SHP77 treated with DMSO at 0.1 percent for 48 hours (cell line): ENCODE measurements at regions not wholly inside any gene's neighbourhood (a gene's known extent, or its start where the extent isn't known, plus 50 kb on each side); places are given as distances from the start of the nearest gene placed in this dataset.

Experiments
- DNase-seq: peaks from one replicate; lab custom pipeline; 2025; lab: John Stamatoyannopoulos, UW

DNA sequence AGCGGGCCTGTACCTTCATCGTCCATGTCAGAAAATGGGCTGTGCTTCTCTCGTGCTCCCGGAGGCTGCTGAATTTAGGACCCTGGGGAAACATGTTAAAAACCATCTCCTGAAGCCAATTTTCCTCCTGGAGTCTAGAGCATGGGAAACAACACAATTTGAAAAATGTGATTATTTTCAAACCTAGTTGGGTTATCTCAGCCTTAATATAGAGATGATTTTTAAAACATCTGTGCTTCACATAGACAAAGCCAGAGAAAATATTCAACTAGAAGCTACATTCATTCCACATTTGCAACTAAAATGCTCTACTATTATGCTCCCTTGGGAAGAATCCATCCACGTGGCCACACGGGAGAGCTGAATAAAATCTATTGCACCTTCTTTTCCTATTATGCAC, 225.9 kb upstream of the TMEM72 start:
- no peak for DNase-seq

DNA sequence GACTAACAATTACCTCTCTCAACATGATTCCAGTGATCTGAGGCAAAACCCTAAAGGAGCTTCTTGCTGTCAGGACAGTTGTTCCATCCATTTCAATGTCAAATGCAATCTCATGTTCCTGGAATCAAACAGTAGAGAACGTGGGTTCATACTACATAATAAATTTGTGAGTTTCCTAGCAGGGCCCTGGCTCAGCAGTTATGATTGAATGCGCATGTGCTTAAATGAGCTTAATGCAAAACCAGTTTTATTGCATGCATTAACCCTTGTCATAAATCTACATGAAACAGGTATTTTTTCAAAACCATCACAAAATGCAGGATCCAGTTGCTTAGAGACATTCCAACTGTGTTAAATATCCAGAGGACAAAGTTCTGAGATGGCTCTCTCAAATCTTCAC, 225.4 kb upstream of the TMEM72 start:
- DNase-seq: no peak

DNA sequence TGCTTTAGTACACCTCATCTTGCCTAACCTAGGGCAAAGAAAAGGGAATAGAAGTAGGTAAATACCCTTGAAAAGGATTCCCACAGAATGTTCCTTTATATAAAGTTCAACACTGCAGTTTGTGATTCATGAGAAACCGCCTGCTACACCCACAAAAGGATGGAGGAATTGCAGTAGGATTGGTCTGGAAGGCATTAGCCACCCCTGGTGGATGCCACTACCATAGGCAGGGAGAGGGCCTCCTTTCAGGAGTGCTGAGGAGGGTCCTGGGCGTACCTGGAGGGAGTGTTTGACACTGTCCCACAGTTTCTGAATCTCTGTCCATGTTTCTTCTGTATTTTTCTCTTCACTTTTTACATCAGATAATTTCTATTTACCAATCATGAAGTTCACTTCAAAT, 221.8 kb upstream of the TMEM72 start:
- no peak for DNase-seq

GRCh38 chr10:44696496-44696895, 214.6 kb upstream of the TMEM72 start:
- DNase-seq: no peak

GRCh38 chr10:44697116-44697515, 214.0 kb upstream of the TMEM72 start:
- DNase-seq: no peak

DNA sequence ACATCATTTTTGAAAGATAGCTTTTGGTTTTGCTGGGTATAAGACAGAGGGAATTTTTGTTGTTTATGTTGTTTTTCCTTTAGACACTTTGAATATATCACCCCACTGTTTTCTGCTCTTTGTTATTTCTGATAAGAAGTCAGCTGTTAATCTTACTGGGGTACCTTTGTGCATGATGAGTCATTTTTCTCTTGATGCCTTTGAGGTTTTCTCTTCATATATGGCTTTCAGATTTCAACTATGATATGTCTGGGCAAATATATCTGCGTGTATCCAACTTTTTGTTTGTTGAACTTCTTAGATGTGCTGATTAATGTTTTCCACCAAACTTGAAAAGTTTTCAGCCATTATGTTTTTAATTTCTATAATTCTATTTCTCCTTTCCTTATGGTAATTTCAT, 208.6 kb upstream of the TMEM72 start:
- DNase-seq: no peak

- no peak for DNase-seq
These were observed 207.6 kb upstream of the TMEM72 start for GRCh38 chr10:44703241-44704155.

DNA sequence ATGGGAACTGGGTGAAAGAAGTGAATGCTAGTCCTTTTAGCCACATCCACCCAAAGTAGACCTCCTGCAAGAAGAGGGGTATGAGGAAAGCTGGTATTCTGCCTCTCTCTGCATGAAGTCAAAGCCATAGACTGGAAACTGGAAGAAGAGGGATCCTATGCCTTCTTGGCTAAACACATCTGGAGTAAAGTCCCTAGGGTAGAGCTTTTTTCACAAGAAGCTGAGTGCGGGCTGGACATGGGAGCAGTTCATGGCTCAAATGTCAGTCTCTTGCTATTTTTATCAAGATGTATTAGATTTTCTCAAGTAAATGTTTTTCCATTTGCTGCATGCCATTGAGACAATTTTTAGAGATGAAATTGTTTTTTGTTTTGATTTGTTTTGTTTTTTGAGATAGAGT, 206.5 kb upstream of the TMEM72 start:
- no peak for DNase-seq

DNA sequence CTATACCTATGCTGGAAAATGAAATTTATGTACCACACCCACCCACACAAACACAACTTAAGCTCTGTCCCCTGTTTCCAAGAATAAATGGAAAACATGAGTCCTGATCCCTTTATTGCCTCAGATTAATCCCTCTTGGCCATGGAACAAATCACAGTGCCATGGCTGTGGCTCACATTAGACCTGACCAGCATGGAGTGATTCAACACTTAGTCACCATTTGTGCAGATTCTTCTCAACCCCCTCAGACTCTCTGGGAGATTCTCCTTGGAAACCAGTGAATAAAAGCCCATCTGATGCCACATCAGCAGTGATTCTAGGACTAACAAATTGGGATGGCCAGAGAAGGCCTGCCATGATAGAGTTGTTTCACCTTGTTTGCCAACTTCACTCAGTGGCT, 204.4 kb upstream of the TMEM72 start:
- no peak for DNase-seq

- no peak for DNase-seq
These were observed 197.8 kb upstream of the TMEM72 start for GRCh38 chr10:44713307-44713706.

DNA sequence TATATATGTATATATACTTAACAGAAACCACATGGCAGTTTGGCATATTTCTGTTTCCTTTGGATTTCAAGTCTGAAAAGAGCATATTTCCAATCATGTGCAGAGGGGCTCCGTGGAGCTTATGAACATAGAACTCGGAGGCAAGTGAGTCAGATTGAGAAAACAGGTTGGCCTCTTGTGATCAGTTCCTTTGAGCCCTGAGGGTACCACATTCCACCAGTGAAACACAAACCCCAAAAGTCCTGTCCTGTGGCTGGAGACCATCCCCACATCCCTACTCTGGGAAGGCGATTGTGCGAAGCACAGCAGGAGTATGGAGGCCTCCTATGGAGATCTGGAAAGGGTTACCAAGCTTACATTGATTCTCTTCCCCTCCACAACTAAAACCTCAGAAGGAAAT, 196.7 kb upstream of the TMEM72 start:
- DNase-seq: no peak

DNA sequence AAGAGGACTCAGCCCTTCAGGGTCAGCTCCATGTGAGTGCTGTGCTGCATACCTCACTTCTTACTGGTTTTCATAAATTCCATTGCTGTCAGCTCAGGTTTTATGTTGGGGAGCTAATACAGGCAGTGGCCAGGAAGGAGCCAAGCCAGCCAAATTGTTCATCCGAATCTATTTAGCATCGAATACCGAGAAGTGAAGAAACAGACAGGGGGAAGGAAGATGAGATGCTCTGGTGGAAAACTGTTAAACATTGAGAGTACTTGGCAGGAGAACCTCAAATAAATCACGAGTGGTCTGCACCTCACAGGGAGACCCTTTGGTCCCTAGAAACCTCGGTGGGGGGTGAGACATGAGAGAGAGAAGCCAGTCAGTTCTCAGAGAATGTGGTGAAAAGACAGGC, 196.0 kb upstream of the TMEM72 start:
- no peak for DNase-seq

DNA sequence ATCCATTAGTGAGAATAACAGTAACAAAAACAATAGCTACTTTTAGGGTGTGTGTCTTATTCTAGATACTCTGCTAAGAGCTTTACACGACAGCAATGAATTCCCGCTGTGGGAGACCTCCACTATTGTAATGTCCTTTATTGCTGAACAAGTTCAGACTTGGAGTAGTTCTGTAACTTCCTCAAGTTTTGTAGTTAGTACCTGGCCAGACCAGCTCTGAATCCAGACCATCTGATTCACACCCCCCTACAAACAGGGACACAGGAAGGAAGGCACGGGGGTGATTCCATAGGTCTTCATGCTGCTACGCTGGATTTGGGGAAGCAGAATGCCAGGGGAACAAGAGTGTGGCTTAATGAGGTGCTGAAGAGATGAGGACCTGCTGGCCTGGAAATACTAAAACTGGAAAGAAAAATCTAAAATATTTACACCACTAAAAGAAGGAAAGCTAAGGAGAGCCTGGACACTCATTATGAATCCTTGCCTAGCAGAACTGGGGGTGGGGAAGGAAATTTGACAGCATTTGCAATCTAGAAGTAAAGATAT, 194.6 kb upstream of the TMEM72 start:
- DNase-seq: no peak

GRCh38 chr10:44723082-44723481, 188.1 kb upstream of the TMEM72 start:
- no peak for DNase-seq

DNA sequence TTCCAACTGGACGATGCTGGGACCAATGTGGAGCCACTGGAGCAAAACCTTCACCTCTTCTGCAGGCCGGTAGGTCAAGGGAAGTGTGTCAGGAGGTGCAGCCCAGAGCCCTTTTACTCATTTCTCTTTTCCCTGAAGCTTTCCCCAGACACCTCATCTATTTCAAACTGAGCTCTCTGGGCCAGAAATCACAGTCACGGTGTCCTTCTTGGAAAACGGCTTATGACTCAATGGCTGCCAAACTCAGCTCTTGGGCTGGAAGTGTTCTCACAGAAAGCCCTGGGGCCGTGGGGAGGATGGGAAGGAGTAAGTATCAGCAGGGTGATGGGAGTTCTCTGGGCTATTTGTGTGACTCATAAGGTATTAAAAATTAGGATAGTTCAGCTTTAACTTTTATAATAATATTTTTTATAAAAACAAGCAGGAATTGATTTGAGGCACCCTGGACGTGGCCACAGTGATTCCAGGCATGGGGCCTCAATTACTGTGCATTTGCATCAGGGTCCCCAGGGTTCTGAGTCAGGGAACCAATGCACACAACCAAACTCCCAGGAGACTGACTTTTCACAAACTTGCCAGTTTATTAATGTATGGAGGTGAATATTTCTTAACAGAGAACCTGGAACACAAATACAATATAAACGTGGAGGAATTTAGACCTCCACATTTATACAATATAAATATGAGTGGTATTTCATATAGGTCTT, 187.4 kb upstream of the TMEM72 start:
- DNase-seq: no peak

GRCh38 chr10:44724415-44725174, 186.5 kb upstream of the TMEM72 start:
- no peak for DNase-seq

- no peak for DNase-seq
These were observed 185.7 kb upstream of the TMEM72 start for GRCh38 chr10:44725404-44725803.

DNA sequence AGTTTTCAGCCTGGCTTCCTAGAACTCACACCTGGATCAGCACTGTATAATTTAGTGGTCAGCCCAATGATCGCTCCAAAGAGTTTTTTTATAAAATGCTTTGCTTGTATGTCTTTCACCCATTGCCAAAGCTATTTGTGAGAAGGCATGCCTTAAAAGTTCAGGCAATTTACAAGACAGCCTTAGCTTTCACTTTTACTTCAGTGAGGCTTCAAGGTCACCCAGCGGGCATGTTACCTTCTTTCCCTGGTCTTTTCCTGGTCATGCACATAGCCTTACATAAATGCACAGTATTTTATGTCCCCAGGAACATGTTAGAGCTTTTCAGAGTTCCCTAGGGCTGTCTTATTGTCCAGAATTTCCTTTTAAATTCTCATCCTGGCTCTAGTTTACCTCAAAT, 179.9 kb upstream of the TMEM72 start:
- no peak for DNase-seq

DNA sequence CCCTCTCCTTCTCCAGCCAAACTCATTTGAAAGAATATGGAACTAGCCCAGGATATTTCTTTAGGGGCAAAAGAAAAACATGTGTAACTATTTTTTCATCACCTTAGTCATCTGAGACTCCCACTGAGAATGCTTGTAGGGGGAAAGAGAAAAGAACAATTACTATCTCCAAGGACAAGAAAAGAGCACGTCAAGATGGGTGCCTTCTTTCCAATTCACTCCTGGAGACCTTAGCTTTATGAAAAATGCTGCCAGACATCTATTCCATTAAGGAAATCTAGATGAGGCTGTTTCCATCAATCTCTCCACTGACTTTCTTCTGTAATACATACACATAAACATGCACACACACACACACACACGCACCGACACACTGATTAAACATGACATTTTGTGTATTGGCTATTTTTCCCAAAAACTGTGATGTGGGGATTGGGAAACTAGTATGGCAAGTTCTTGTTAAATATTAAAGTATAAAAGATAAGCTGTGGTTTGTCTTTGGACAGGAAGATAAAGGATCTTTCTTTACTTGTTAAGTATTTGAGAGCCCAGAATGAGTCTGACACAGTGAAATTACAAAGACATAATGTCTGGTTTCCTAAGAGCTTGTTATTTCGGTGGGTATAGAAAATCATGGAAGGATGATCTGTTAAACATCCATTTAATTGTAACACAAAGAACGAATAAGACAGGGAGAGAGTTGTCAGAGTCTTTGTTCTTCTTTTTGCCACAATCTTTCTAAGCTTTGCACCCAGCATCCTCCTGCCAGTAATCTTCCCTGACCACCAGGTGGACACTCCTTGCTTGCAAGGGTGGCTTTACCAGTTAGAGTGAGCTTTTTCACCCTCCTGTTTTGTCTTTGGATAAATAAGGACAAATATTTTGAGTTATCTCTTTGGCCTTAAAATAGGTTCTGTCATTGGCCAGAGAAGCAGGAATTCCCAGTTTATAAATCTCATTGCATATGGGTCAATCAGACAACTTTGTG, 177.3 kb upstream of the TMEM72 start:
- no peak for DNase-seq

DNA sequence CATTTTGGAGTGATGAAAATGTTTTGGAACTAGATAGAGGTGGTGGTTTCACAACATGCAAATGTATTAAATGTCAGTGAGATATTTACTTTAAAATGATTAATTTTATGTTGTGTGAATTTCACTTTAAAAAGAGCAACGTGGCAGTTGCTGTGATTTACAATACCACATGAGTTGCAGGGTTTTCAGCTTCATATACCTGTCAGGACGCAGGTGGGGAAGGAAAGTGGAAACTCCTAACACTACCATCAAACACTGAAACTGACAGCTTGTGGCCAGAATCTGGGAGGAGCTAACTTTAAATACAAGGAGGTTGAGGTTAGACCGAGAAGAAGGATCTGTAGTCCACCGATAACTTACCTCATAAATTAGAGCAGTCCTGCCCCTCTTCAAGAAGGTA, 168.9 kb upstream of the TMEM72 start:
- DNase-seq: no peak

DNA sequence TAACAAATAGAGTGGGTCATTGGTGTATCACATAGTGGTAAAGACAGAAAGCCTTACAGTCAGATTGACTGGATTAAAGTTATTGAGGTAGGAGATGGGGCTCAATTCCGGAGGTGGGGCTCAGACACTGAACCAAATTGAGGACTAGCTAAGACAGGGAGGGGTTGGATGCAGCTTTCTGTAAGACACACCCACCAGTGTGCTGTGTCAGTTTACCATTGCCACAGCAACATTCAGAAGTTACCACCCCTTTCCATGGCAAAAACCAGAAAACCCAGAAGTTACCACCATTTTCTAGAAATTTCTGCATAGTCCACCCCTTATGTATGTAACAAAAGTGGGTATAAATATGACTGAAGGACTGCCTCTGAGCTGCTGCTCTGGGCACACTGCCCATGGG, 167.6 kb upstream of the TMEM72 start:
- no peak for DNase-seq
